Breast epithelium (tissue), 3 donors: ENCODE measurements at regions not wholly inside any gene's neighbourhood (a gene's known extent, or its start where the extent isn't known, plus 50 kb on each side); places are given as distances from the start of the nearest gene placed in this dataset.
"Not testable (repeated sequence)": the region's sequence is repeated elsewhere in the genome, so short reads cannot be mapped to it uniquely, and the experiment has no call there.

ENCODE experiments used
- POLR2A ChIP-seq: fragments of 450-650 bp; IDR thresholded peaks from one replicate; pipeline ENCODE4 v1.6.1; 2016; ENCODE audit warnings: antibody characterized with exemption, mild to moderate bottlenecking, moderate library complexity
- POLR2AphosphoS5 ChIP-seq, 3 donors: sonication (generic); formaldehyde crosslinking; IDR thresholded peaks; one replicate each; pipeline ENCODE4 v1.6.1; 2017; ENCODE audit warnings: antibody characterized with exemption in 3 of 3
- TF ChIP-seq, protein P1 (sequence below), 3 donors: fragments of 450-650 bp; IDR thresholded peaks; one replicate each; pipeline ENCODE4 v1.5.1; 2016 to 2017; ENCODE audit warnings: antibody characterized with exemption in 3 of 3, mild to moderate bottlenecking in 3 of 3, moderate library complexity in 3 of 3

- TF ChIP-seq, protein P1, sequence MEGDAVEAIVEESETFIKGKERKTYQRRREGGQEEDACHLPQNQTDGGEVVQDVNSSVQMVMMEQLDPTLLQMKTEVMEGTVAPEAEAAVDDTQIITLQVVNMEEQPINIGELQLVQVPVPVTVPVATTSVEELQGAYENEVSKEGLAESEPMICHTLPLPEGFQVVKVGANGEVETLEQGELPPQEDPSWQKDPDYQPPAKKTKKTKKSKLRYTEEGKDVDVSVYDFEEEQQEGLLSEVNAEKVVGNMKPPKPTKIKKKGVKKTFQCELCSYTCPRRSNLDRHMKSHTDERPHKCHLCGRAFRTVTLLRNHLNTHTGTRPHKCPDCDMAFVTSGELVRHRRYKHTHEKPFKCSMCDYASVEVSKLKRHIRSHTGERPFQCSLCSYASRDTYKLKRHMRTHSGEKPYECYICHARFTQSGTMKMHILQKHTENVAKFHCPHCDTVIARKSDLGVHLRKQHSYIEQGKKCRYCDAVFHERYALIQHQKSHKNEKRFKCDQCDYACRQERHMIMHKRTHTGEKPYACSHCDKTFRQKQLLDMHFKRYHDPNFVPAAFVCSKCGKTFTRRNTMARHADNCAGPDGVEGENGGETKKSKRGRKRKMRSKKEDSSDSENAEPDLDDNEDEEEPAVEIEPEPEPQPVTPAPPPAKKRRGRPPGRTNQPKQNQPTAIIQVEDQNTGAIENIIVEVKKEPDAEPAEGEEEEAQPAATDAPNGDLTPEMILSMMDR (IDR thresholded peaks at IDR 0.05) = not testable (repeated sequence)
- not testable (repeated sequence) for TF ChIP-seq POLR2AphosphoS5 (IDR thresholded peaks at IDR 0.05); POLR2A
Observed at GRCh38 chr11:82396639-82397038, 337.0 kb downstream of the FAM181B start.
